ENCODE measurements at regions not wholly inside any gene's neighbourhood (a gene's known extent, or its start where the extent isn't known, plus 50 kb on each side); places are given as distances from the start of the nearest gene placed in this dataset.
A peak's percentile ranks its signal among the peaks of the same experiment; 100 is the strongest.

- peak in 1 of 2 experiments; percentile 56; a peak in 1 of 3 replicates for TF ChIP-seq EP300 (IDR thresholded peaks at IDR 0.05; ENCODE audit: borderline replicate concordance in 1 of 2, low read depth in 2 of 2, low read length in 2 of 2)
- no peak for TF ChIP-seq PHF8 (conservative IDR thresholded peaks at IDR 0.05; ENCODE audit: low read depth, low read length)
- no peak for TF ChIP-seq GABPA (IDR thresholded peaks at IDR 0.05; ENCODE audit: borderline replicate concordance, insufficient read depth, low read length)
Observed at GRCh38 chr2:216765761-216766262, 70.5 kb upstream of the IGFBP5 start (continued).

Data from H1 (cell line).